ENCODE measurements at regions not wholly inside any gene's neighbourhood (a gene's known extent, or its start where the extent isn't known, plus 50 kb on each side); places are given as distances from the start of the nearest gene placed in this dataset.

DNA sequence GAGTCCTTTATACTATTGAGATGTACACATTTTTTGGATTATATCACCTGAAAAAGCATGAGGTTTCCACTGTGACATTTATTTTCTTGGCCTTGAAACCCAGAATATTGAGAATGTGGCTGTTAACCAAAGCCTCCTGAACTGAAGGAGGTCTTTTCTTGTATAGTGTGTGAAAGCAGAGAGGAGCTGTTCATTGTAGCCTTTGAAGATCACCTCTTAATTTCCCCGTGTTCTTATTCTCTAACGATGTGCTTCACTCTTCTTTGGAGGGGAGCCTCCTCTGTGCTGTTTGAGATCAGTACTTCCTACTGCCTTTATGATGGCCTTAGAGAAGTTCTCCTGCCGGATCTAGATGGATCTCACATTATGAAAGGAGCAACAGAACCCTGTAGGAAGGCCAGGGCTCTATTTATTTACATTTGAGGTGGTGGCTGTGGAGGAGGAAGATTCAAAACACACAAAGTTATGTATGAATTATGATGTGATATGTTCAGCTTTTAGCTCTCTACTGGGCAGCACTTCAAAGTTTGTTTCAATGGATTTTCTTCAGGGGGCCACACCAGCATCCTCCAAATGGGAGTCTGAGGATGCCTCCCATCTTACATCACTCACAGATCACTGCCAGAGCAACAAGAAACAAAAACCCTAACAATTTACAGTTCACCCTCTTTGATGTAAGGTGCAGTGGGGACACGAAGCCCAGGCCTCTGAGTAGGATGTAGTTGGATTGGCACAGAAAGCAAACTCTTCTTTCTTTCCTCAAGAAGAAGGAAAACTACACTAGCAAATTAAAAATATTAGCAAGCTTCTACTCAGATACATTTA lies 322.3 kb downstream of the DLEU7 start:
- TF ChIP-seq, protein P1, sequence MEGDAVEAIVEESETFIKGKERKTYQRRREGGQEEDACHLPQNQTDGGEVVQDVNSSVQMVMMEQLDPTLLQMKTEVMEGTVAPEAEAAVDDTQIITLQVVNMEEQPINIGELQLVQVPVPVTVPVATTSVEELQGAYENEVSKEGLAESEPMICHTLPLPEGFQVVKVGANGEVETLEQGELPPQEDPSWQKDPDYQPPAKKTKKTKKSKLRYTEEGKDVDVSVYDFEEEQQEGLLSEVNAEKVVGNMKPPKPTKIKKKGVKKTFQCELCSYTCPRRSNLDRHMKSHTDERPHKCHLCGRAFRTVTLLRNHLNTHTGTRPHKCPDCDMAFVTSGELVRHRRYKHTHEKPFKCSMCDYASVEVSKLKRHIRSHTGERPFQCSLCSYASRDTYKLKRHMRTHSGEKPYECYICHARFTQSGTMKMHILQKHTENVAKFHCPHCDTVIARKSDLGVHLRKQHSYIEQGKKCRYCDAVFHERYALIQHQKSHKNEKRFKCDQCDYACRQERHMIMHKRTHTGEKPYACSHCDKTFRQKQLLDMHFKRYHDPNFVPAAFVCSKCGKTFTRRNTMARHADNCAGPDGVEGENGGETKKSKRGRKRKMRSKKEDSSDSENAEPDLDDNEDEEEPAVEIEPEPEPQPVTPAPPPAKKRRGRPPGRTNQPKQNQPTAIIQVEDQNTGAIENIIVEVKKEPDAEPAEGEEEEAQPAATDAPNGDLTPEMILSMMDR (IDR thresholded peaks at IDR 0.05; ENCODE audit: borderline replicate concordance, insufficient read depth, low read depth, low read length), result no peak
- H3K4me3 ChIP-seq (ENCODE audit: low read depth, low read length), result no peak overlapping the region

DNA sequence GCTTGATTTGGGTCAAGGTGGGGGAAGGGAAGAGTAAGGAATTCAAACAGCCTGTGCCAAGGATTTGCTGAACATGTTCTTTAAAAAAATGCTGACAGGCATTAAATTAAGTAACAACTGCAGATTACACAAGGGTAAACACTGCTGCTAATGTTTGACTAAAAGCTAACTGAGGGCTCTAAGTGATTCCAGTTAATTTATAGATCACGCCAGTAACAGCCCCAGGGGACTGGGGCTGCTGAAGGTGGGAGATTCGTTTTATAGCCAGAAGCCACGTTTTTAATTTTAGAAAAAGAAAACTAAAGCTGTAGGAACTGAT lies 321.7 kb downstream of the DLEU7 start:
- TF ChIP-seq, protein P1 (IDR thresholded peaks at IDR 0.05; ENCODE audit: borderline replicate concordance, insufficient read depth, low read depth, low read length), result no peak

DNA sequence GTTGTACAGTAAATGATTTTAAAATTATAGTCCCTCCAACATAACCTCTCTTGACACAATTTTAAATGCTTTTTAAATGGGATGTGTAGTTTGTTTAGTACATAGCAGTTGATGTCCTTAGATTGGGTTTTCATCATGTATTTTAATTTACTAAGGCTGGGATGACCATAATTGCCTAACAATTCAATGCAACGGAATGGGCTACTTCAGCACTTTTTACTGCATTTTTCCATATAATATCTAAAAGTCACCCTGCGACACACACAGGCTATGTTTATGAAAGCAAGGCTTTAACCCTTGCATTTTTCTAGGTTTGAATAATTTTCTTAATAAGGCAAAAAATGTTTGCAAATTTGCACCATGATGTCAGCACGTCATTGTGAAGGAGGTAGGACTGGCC lies 321.0 kb downstream of the DLEU7 start:
- TF ChIP-seq, protein P1 (IDR thresholded peaks at IDR 0.05; ENCODE audit: borderline replicate concordance, insufficient read depth, low read depth, low read length), result no peak
- H3K4me3 ChIP-seq (ENCODE audit: low read depth, low read length), result no peak overlapping the region

More for the DNA sequence above, 321.7 kb downstream of the DLEU7 start:
- no peak overlapping the region for H3K4me3 ChIP-seq (ENCODE audit: low read depth, low read length)

DNA sequence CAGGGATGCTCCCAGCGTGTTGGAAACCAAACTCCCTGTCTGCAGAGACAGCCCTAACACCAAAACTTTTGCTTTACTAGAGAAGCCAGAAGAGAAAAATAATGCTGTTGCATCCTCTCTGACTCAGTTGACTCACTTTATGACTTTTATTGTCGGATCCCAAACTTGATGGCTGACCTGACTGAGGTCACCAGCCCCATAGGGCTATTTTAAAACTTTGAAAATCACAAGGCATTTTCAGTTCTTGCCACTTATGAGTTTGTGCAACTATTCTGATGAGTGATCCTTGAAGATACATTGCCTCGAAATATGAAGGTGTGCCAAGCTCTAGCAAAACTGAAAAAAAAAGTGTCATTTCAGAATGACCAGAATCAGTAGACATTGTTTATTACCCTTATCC lies 320.2 kb downstream of the DLEU7 start:
- H3K4me3 ChIP-seq (ENCODE audit: low read depth, low read length), result no peak overlapping the region
- TF ChIP-seq, protein P1 (IDR thresholded peaks at IDR 0.05; ENCODE audit: borderline replicate concordance, insufficient read depth, low read depth, low read length), result no peak

DNA sequence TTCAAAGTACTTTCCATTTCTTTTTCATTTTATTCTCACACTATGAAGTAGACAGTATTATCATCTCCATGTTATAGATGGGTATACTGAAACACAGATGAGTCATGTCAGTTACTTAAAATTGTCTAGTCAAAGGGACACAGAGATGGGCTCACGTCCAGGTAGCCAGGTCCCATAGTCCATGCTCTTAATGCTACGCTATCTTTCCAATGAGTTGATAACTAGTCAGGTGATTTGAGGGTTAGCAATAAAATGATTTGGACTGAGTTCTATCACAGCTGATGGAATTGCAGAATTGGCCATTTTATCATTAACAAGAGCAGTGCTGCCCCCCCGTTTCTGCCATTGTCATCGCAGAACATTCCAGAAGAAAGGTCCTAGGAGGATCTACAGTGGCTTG lies 318.9 kb downstream of the DLEU7 start:
- TF ChIP-seq, protein P1 (IDR thresholded peaks at IDR 0.05; ENCODE audit: borderline replicate concordance, insufficient read depth, low read depth, low read length), result no peak
- H3K4me3 ChIP-seq (ENCODE audit: low read depth, low read length), result no peak overlapping the region

DNA sequence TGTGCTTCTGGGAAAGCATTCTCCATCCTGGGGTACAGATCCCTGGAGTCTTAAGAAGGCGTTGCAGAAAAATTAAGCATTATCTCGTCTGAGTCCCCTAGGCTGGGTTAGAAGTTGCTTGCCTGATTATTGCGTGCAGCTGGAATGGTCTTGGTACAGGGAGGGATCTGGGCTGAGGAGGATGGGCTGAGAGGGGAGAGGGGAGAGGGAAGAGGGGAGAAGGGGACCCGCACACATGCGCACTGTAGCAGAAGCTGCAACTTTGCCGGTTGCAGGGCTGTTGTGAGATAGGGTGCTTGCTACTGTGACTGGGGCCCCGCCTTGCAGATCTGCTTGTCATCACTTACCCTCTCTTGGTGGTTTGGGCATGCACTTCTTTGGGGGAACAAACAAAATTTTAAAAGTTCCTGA lies 316.8 kb downstream of the DLEU7 start:
- TF ChIP-seq, protein P1 (IDR thresholded peaks at IDR 0.05; ENCODE audit: borderline replicate concordance, insufficient read depth, low read depth, low read length), result no peak
- no peak overlapping the region for H3K4me3 ChIP-seq (ENCODE audit: low read depth, low read length)

DNA sequence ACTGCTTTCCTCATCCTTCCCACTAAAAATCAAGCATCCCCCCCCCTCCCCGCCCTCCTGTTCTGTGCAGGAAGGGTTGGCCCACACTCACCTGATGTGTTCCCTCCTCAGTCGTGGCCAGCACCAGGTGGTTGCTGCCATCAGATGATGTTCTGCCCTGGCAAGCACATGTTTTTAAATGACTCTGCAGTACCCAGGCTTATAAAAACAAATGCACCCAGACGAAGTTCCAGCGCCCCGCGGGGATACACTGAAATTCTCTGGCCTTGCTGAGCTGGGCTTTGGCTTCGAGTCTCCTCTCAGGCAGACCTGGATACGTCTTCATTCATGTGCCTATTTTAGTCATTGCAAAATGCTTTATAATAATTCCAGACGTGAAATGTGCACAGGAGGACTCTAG lies 316.3 kb downstream of the DLEU7 start:
- TF ChIP-seq, protein P1 (IDR thresholded peaks at IDR 0.05; ENCODE audit: borderline replicate concordance, insufficient read depth, low read depth, low read length), result no peak
- no peak overlapping the region for H3K4me3 ChIP-seq (ENCODE audit: low read depth, low read length)
